ENCODE measurements at regions not wholly inside any gene's neighbourhood (a gene's known extent, or its start where the extent isn't known, plus 50 kb on each side); places are given as distances from the start of the nearest gene placed in this dataset.
"Not testable (repeated sequence)": the region's sequence is repeated elsewhere in the genome, so short reads cannot be mapped to it uniquely, and the experiment has no call there.

GRCh38 chr5:114719268-114719667, 357.4 kb downstream of the KCNN2 start:
- no peaks in the 10 kb centered on the region for H3K4me1 ChIP-seq (ENCODE audit: insufficient read depth, poor library complexity, severe bottlenecking)
- no peak overlapping the region for H3K27ac ChIP-seq (ENCODE audit: poor library complexity, severe bottlenecking)
- H3K4me3 ChIP-seq (ENCODE audit: severe bottlenecking) = no peak overlapping the region
- H3K27me3 ChIP-seq (ENCODE audit: insufficient read depth, poor library complexity, severe bottlenecking) = peaks cover 11% of the 10 kb centered on the region
- no peaks in the 10 kb centered on the region for H3K36me3 ChIP-seq (ENCODE audit: low read depth)
- TF ChIP-seq CTCF (IDR thresholded peaks at IDR 0.05; ENCODE audit: poor library complexity, severe bottlenecking) = no peak
- no peak for ATAC-seq (ENCODE audit: low read depth)
- no peak for DNase-seq (ENCODE audit: low spot score)
- H3K9me3 ChIP-seq (ENCODE audit: severe bottlenecking) = peaks cover 11% of the 10 kb centered on the region

- H3K4me1 ChIP-seq (ENCODE audit: insufficient read depth, poor library complexity, severe bottlenecking) = no peaks in the 10 kb centered on the region
- TF ChIP-seq CTCF (IDR thresholded peaks at IDR 0.05; ENCODE audit: poor library complexity, severe bottlenecking) = no peak
- ATAC-seq (ENCODE audit: low read depth) = no peak
- H3K27ac ChIP-seq (ENCODE audit: poor library complexity, severe bottlenecking) = no peak overlapping the region
- peaks cover 11% of the 10 kb centered on the region for H3K9me3 ChIP-seq (ENCODE audit: severe bottlenecking)
- no peak overlapping the region for H3K4me3 ChIP-seq (ENCODE audit: severe bottlenecking)
- DNase-seq (ENCODE audit: low spot score) = no peak
- no peaks in the 10 kb centered on the region for H3K36me3 ChIP-seq (ENCODE audit: low read depth)
- H3K27me3 ChIP-seq (ENCODE audit: insufficient read depth, poor library complexity, severe bottlenecking) = peaks cover 7% of the 10 kb centered on the region
Observed at GRCh38 chr5:114716955-114717354, 355.1 kb downstream of the KCNN2 start.

- not testable (repeated sequence) for H3K4me3 ChIP-seq (ENCODE audit: severe bottlenecking); H3K27ac ChIP-seq (ENCODE audit: poor library complexity, severe bottlenecking); H3K9me3 ChIP-seq (ENCODE audit: severe bottlenecking); H3K36me3 ChIP-seq (ENCODE audit: low read depth); H3K27me3 ChIP-seq (ENCODE audit: insufficient read depth, poor library complexity, severe bottlenecking); H3K4me1 ChIP-seq (ENCODE audit: insufficient read depth, poor library complexity, severe bottlenecking); DNase-seq (ENCODE audit: low spot score); ATAC-seq (ENCODE audit: low read depth)
Observed at GRCh38 chr5:114704225-114704893, 342.5 kb downstream of the KCNN2 start.

GRCh38 chr5:114702731-114703130, 340.9 kb downstream of the KCNN2 start:
- Histone ChIP-seq H3K27ac (ENCODE audit: poor library complexity, severe bottlenecking) (no peak overlapping the region), H3K4me1 (ENCODE audit: insufficient read depth, poor library complexity, severe bottlenecking) (no peaks in the 10 kb centered on the region), H3K9me3 (ENCODE audit: severe bottlenecking) (peaks cover 2% of the 10 kb centered on the region), H3K4me3 (ENCODE audit: severe bottlenecking) (no peak overlapping the region), H3K36me3 (ENCODE audit: low read depth) (no peaks in the 10 kb centered on the region), H3K27me3 (ENCODE audit: insufficient read depth, poor library complexity, severe bottlenecking) (peaks cover 6% of the 10 kb centered on the region)
- no peak for TF ChIP-seq CTCF (IDR thresholded peaks at IDR 0.05; ENCODE audit: poor library complexity, severe bottlenecking)
- DNase-seq (ENCODE audit: low spot score) (no peak), ATAC-seq (ENCODE audit: low read depth) (no peak)

- Histone ChIP-seq H3K9me3 (ENCODE audit: severe bottlenecking) (peaks cover 2% of the 10 kb centered on the region), H3K4me1 (ENCODE audit: insufficient read depth, poor library complexity, severe bottlenecking) (no peaks in the 10 kb centered on the region), H3K27ac (ENCODE audit: poor library complexity, severe bottlenecking) (no peak overlapping the region), H3K27me3 (ENCODE audit: insufficient read depth, poor library complexity, severe bottlenecking) (peaks cover 3% of the 10 kb centered on the region), H3K4me3 (ENCODE audit: severe bottlenecking) (no peak overlapping the region), H3K36me3 (ENCODE audit: low read depth) (no peaks in the 10 kb centered on the region)
- TF ChIP-seq CTCF (IDR thresholded peaks at IDR 0.05; ENCODE audit: poor library complexity, severe bottlenecking) = no peak
- ATAC-seq (ENCODE audit: low read depth) = no peak
- DNase-seq (ENCODE audit: low spot score) = no peak
Observed at GRCh38 chr5:114702136-114702535, 340.3 kb downstream of the KCNN2 start.

All from RWPE2 (cell line).